NCI-H187 (cell line): ENCODE measurements at regions not wholly inside any gene's neighbourhood (a gene's known extent, or its start where the extent isn't known, plus 50 kb on each side); places are given as distances from the start of the nearest gene placed in this dataset.
"Not testable (repeated sequence)": the region's sequence is repeated elsewhere in the genome, so short reads cannot be mapped to it uniquely, and the experiment has no call there.

ENCODE experiments used
- DNase-seq, 2 experiments: peaks; one replicate each; lab custom pipeline; 2025; lab: John Stamatoyannopoulos, UW

GRCh38 chr5:97936231-97936630 lies 753.2 kb upstream of the RIOK2 start:
- no peak for DNase-seq

GRCh38 chr5:97937846-97938245 lies 754.8 kb upstream of the RIOK2 start:
- DNase-seq = no peak

- no peak for DNase-seq
Measured at GRCh38 chr5:97943036-97943435, 760.0 kb upstream of the RIOK2 start.

- DNase-seq = no peak
Measured at GRCh38 chr5:97951139-97951538, 768.1 kb upstream of the RIOK2 start.

GRCh38 chr5:97955450-97955849 lies 772.4 kb upstream of the RIOK2 start:
- no peak for DNase-seq

- DNase-seq = no peak
Measured at GRCh38 chr5:97967292-97967691, 784.2 kb upstream of the RIOK2 start.

- DNase-seq = no peak
Measured at GRCh38 chr5:97968346-97968745, 785.3 kb upstream of the RIOK2 start.

GRCh38 chr5:97979740-97980139 lies 793.7 kb upstream of the RGMB start:
- DNase-seq = no peak

GRCh38 chr5:97980291-97980690 lies 793.2 kb upstream of the RGMB start:
- no peak for DNase-seq

GRCh38 chr5:97986069-97986468 lies 787.4 kb upstream of the RGMB start:
- no peak for DNase-seq

DNA sequence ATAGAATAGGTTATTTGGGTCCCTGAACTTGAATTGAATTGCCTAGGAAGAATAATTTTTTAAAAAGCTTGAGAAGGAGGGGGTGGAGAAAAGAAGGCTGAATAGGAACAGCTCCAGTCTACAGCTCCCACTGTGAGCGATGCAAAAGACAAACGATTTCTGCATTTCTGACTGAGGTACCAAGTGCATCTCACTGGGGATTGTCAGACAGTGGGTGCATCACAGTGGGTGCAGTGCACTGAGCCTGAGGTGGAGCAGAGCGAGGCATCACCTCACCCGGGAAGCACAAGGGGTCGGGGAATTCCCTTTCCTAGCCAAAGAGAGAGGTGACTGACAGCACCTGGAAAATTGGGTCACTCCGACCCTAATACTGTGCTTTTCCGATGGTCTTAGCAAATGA lies 782.2 kb upstream of the RGMB start:
- no peak for DNase-seq

DNA sequence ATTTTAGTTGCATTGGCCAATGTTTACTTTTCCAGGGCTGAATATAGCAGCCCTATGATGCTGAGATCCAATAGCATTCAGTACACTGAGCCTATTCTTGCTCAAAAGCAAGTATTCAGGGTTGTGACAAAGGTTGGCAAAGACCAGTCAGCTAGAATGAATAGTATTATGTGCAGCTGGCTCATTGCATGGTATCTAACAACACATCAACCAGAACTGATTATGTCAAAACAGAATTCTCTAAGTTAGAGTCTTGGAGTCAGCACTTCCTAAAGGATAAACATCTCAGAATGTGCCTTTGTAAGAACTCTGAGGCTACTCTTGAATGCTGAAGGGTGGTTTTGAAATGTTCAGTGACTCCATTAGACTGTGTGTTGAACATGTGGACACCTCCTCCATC lies 774.5 kb upstream of the RGMB start:
- DNase-seq = no peak

- no peak for DNase-seq
Measured at GRCh38 chr5:98004463-98004862, 769.0 kb upstream of the RGMB start.

DNA sequence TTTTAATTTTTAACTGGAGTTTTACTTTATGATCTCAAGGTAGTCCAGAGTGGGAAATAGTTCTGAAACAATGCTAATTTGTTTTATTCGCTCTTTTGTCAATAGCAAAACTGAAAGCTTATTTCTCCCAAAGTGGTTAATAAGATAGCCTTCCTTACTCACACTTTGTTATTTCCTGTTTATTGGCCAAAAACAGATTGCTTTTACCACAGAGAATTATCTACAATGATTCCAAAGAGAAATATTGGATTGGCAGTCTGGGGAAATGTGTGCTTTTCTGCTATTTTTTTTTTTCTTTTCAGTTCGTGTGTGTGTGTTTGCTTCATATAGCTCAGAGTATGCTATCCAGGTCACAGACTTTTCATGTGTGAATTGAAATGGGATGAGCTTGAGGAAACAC lies 756.7 kb upstream of the RGMB start:
- no peak for DNase-seq

DNA sequence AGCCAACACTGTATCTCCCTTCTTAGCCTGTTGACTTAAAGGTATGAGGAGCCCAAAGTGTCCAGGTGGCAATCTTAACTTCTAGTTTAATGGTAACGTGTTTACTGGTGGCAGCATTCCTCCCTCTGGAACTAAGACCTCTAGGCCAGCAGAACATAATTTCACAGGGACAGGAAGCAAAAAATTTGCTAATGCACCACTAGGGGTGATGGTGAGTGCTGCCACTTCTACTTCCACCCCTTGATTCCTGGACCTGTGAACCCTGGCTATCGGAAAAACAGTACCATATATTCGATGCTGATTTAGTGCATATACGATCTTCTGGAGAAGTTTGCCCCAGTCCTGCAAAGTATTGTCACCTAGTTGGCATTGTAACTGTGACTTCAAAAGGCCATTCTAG lies 743.2 kb upstream of the RGMB start:
- DNase-seq = not testable (repeated sequence)

DNA sequence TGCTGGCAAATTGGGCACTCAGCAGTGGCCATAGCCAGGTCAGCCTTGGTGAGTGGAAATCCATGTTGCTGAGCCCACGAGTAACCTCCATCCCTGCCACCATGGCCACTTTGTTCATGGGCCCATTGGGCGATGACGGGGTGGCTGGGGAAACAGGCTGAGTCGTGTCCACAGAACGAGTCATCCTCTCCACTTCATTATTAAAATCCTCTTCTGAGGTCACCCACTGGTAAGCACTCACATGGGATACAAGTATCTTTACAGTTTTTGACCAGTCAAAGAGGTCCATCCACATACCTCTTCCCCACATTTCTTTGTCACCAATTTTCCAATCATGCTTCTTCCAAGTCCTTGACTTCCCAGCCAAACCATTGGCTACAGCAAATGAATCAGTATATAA lies 742.4 kb upstream of the RGMB start:
- DNase-seq = not testable (repeated sequence)

DNA sequence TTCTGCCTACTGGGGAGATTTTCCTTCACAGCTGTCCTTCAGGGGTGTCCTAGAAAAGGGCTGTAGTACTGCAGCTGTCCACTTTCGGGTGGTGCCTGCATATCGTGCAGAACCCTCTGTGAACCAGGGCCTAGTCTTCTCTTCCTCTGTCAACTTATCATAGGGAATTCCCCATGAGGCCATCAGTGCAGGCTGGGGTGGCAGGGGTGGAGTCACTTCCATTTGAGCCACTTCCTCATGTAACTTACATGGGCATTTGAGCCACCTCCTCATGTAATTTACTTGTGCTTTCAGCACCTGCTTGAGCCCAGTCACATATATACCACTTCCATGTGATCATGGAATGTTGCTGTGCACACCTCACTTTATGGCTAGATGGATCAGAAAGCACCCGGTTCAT lies 742.0 kb upstream of the RGMB start:
- DNase-seq = no peak

GRCh38 chr5:98031926-98032325 lies 741.5 kb upstream of the RGMB start:
- no peak for DNase-seq

DNA sequence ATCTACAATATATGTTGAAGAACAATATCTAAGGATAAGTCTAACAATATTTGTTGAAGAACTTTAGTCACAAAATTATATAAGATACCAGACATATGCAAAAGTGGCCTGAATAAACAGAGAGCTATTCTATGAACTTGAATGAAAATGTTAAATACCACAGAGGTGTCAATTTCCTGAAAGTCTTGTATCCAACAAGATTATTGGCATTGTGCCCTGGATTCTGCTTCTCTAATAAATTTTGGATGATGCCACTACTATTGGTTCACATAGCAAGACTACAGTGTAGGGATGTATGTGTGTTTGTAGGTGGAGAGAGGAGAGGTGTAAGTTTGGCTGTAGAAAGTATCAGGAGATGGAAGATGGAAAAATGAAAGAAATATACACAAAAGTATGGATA lies 731.8 kb upstream of the RGMB start:
- DNase-seq = no peak

DNA sequence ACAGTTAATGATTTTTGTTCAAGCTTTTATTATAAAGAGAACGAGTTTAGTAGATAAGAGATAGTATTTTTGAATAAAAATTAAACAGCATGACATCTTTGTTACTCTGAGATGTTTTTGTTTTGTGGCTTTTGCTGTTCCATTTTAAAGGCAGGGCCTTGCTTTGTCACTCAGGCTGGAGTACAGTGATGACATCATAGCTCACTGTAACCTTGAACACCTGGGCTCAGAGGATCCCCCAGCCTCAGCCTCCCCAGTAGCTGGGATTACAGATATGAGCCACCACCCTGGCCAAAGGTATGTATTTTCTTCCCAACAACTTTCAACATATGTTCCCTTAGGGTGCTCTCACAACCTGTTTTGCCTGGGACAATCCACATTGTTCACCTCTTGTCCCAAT lies 730.9 kb upstream of the RGMB start:
- DNase-seq = no peak

DNA sequence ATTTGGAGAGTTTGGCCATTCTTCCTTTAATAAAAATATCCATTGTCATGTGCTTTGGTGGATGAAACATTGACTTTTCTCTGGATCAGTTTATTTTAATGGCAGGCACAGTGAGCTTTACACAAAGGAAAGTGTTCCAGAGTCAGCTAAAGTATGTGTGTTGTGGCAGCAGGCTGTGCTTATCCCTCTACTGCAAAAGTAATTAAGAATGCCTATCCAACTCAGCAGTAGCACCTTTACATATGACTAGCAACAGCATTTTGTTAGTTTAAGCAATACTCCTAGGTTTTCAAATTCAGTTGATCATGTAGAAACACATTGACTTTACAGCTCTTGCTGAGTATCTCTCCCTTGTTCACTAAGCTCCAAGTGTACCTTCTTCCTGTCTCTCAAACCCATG lies 730.5 kb upstream of the RGMB start:
- DNase-seq = no peak

DNA sequence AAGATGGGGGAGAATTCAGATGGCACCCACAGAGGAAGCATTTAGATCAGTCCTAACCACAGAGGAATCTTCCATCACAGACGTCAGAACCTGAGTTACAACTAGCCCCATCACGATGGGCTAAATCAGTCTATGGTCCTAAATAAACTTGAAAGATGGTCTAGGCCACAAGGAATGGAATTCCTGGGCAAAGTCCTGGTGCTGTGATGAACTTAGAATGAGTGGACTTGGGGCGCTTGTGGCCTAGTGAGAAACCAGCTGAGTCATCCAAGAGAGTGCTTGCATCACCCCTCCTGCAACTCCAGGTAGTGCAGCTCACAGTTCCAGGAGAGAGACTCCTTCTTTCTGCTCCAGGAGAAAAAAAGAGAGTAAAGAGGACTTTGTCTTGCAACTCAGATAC lies 722.9 kb upstream of the RGMB start:
- DNase-seq = no peak

DNA sequence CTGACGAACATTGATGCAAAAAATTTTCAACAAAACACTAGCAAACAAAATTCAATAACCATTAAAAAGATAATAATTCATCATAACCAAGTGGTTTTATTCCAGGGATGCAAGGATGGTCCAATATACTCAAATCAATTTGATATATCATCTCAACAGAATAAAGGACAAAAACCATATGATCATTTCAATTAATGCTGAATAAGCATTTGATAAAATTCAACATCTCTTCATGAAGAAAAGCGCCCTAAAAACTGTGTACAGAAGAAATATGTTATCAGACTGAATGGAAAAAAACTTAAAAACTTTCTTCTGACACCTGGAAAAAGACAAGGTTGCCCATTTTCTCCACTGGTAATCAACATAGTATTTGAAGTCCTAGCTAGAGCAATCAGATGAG lies 720.3 kb upstream of the RGMB start:
- DNase-seq = no peak

DNA sequence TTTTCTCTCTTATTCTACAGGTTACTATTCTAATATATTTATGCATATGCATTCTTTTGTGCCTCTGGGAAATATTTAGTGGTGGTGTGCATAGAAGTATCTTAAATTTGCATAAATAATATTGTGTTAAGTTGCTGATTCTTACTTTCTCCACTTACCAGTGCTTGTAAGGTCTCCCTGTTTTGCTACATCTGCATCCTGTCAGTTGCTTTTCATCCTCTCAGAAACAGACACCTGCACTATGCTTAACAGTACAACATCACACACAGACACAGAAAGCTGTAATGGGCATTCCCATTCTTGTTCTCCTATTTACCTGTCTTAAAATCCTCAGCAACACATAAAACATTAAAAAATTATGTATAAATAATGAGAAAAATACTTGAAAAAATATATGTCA lies 713.3 kb upstream of the RGMB start:
- no peak for DNase-seq

GRCh38 chr5:98064118-98064685 lies 709.3 kb upstream of the RGMB start:
- DNase-seq = no peak
